ENCODE measurements at regions not wholly inside any gene's neighbourhood (a gene's known extent, or its start where the extent isn't known, plus 50 kb on each side); places are given as distances from the start of the nearest gene placed in this dataset.
A peak's percentile ranks its signal among the peaks of the same experiment; 100 is the strongest.
"Not testable (repeated sequence)": the region's sequence is repeated elsewhere in the genome, so short reads cannot be mapped to it uniquely, and the experiment has no call there.

DNA sequence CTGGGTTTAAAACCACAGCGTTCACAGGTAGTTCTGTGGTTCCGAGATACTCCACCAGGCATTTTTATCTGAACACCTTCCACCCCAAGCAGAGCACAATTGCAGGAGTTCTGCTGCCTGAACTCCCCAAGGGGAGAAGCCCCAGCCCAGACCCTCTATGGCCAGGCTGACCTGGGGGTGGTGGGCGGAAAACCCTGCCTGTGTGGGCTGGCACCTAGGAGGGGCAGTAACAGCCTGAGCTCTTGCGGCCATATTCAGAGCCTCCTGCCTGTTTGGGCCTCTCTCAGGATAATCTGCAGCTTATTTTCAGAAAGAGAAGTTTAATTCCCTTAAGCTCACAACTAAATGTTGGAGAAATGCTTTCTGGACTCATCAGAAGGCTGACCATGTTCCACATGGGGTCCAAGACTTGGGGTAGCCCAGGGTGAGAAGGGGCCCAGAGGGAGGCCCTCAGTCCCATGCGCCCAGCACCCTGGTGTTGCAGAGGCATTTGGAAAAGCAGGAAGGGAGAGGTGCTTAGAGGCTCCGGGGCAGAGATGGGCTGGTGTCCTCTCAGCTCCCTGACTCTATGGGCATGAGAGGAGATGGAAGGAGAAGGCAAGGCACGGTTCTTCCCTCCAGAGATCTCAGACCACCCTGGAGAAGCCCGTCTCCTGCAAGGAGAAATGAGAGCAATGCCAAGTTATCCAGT, 195.6 kb upstream of the TPM1 start:
- DNase-seq, result no peak

GRCh38 chr15:62847900-62848489, 194.6 kb upstream of the TPM1 start:
- DNase-seq, result peak; percentile 89

DNA sequence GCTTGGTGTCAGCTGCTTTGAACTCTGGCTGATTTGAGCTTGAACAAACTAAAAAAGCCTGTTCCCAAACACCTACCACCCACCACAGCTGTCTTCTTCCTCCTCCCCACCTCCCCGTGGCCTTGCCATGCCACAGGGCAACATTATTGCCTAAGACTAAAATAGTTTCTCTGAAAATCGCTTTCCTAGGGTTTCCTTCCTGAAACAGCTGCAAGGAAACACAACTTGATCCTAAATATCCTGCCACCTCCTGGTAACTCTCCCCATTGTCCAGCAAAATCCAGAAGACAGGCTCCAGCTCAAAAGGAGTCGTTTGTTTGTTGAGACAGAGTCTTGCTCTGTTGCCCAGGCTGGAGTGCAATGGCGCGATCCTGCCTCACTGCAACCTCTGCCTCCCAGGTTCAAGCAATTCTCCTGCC, 193.9 kb upstream of the TPM1 start:
- DNase-seq, result peak; percentile 88

DNA sequence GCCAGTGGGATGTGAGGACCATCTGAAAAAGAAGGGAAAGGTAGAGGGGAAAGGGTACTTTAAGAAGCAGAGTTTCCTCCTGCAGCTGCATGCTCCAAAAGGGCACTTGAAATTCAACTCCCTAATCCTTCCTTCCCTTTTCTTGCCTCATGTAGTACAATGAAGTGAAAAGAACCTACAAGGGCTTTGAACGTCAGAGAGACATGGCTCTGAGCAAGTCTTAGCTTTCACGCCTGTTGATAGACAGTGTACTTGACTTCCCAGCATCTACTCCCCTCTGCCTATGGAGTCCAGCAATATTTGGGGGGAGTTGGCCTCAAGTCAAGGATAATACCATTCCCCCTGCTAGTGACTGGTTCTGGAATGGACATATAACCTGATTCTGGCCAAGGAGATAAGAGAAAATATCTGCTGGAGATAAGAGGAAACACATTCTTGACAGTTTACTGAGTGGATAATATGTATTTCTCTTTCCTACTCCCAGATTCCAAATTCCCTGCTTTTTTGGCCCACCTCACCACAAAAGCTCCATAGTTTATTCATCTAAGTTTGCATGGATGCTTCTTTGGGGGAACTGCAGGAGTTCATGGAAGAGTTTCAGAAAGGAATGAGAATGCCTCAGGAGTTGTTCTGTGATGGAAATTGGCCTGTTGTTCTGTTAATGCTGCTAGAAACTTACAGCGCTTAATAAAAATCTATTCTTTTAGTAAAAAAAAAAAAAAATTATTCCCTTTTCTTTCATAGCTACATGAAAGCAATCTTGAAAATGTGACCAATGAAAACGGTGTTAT, 193.0 kb upstream of the TPM1 start:
- peak; percentile 5 for DNase-seq

GRCh38 chr15:62850318-62850717, 192.2 kb upstream of the TPM1 start:
- DNase-seq, result peak; percentile 12

DNA sequence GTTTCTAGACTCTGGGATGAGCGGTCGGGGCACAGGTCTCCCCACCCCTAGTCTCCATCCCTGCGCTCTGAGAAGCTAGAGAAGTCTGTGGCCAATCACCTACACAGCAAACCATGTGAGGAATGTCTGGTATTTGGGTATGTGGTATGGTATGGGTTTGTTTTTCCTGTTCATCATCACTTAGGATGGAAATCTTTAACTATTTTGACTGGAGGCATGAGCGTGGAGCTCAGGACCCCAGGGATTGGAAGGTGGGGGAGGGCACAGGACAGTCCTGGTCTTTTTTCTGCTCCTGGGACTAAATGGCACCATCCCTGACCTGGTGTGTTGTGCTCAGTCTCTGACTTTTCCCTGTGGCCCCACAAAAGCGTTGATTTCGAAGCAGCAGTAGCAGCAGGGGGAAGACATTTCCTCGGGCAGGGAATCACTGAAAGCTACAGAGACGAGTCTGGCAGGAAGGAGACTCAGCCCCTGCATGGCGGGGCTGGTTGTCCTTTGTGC, 191.7 kb upstream of the TPM1 start:
- peak; percentile 75 for DNase-seq

- no peak for DNase-seq
These were observed 189.3 kb upstream of the TPM1 start for GRCh38 chr15:62853114-62853840.

DNA sequence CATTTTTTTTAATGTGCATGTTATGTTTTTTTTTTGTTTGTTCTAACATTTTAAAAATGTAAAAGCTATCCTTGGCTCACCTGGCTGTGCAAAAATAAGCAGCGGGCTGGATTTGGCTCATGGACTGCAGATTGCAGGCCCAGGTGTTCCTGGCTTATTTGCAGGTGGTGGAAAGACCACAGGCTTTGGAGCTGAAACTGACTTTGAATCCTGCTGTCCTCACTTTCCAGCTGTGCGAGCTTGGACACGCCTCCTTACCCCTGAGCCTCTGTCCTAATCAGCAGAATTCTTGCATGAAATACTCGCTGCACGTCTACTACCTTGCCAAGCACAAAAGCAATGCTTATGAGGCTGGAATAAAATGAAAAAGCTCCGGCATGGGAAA, 188.7 kb upstream of the TPM1 start:
- DNase-seq, result no peak

DNA sequence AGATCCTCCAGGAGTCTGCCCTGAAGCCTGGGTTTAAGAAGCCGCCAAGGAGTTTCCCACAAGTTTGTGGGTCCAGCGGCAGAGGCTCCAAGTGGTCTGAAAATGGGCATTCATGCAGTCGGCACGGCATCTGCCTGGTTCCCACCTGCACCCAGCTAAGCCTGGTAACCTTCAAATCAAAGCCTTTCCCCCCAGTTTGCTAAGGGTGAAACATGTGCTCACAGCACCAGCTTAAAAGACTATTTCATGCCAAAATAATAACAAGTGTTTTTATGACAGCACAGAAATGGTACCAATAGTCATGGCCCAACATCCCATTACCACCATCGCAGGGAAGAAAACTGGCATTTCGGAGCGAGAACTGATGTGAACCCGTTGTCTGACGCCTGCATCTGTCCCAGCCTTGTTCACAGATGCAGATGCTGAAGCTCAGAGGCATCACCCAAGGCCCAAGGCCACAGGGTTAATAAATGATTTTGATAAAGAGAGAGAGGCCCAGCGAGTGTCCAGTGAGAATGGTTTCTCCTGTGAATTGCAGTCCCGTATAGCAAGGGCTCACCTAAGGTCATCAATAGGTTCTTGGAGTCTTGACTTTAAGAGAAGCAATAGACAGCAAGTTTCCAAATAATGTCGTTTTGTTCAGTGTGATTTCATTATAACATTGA, 188.0 kb upstream of the TPM1 start:
- no peak for DNase-seq

- no peak for DNase-seq
These were observed 187.5 kb upstream of the TPM1 start for GRCh38 chr15:62855085-62855476.

DNA sequence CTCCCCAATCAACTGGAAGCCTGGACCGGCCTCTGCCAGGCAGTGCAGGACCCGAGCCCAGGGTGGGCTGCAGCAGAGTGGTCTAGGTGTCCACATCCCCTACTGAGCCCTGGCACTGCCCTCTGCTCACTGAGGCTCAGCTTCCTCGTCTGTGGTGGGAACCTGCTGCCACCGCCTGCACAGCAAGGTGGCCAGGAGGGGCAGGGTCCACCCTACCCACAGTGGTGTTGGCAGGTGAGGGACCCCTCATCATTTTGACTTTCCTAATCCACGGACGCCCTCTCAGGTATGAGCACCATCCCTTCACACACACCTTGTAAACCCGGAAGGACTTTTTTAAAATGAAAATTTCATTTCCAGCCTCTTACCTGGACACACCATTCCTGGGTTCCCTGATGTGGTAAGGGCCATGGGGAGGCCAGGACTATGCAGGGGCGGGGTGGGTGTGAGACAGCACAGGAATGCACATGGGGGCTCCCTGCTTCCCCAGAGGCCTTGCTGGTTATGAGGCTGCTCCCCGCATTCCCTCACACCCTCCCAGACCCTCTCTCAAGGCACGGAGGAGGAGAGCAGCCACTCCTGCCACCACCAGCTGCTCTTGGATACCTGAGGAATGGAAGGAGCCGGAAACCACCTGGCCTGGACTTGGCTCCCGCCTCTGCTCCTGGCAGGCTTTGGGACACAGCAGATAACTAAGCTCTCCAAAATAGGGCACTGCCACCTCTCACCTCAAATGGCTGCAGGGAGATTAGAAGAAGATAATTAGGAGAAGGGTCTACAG, 185.9 kb upstream of the TPM1 start:
- no peak for DNase-seq

DNA sequence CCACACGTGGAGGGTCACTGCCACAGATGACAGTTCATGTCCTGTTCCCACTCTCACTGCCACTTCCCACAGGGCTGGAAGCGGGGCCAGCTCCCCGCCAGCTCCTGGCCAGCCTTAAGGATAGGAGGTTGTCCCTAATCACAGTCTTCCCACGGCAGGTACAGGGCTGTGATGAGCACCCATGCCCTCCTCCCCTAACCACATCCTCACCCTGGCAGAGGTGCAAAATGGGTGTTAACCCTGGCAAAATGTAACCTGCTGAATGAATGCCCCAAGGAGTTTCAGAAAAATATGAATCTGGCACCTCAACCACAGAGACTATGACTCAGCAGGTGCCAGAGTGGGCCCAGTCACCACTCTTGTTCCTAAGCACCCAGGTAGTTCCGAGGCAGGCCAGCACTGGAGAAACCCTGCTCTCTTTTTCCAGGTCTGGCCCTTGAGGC, 185.1 kb upstream of the TPM1 start:
- no peak for DNase-seq

DNA sequence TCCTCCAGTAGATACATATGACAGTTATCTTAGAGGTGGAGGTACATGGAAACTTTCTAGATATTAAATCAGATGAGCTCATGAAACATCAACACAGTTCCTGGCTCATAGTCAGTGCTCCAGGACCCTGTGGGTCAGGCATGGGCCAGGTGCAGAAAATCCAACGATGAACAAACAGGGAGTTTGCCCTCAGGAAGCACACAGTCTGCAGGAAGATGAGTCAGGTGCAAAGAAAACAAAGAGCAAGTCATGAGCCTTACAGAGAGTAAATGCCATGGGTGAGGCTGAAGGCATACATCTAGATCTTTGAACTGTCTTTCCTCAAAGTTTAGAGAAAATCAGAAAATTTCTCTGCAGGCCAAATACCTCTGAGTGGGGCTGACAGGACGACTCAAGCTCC, 184.2 kb upstream of the TPM1 start:
- DNase-seq, result peak; percentile 64

DNA sequence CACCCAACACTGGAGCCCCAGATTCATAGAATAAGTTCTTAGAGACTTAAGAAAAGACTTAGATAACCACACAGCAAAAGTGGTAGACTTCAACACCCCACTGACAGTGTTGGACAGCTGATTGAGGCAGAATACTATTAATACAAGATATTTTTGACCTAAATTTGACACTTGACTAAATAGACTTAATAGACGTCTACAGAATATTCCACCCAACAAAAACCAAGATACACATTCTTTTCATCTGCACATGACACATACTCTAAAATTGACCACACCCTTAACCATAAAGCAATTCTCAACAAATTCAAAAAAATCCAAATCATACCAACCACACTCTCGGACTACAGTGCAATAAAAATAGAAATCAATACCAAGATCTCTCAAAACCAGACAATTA, 179.8 kb upstream of the TPM1 start:
- DNase-seq, result no peak

GRCh38 chr15:62866366-62866765, 176.2 kb upstream of the TPM1 start:
- DNase-seq, result no peak

DNA sequence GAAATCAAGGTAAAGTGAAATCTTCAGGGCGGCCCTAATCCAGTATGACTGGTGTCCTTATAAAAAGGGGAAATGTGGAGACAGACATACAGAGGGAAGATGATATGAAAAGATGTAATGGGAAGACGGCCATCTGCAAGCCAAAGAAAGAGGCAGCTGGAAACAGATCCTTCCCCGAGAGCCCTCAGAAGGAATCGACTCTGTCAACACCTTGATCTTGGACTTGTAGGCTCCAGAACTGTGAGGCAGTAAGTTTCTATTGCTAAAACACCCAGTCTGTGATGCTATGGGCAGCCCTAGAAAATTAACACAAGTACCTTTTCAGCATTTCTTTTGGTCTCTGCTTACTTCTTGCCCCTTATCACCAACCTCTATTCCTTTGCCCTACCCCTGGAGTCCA, 174.7 kb upstream of the TPM1 start:
- no peak for DNase-seq

DNA sequence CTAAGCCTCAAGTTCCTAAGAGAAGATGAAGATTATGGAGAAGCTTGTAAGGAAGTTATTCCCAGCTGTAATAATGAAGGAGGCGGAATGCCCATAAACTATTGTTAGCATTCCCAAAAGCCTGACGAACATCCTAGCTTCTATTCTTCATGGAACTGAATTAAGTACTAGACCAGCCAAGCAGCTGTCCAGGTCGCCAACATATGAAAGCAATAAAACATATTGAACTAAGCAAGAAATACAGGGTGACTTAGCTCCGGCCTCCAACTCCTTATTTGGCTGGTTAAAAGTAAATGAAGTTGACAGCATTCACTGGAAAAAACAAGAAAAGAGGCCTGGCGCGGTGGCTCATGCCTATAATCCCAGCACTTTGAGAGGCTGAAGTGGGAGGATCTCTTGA, 174.0 kb upstream of the TPM1 start:
- no peak for DNase-seq

DNA sequence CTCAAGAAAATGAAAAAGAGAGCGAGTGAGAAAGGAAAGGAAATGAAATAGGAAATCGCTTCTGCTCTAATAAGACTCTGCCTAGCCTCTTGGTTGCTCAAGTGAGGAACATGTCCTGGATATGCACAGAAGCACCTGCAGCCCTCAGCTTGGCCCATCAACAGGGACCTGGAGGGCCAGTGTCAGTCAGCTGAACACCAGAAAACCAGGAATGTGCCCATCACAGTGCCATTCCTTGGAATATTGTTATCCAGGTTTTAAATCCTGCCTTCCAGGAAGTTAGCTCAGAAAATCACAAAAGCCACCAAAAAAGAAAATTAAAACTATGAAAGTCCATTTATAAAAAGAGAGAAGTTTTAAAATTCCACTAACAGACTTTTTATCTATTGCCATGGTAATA, 173.4 kb upstream of the TPM1 start:
- no peak for DNase-seq

GRCh38 chr15:62870216-62870615, 172.3 kb upstream of the TPM1 start:
- no peak for DNase-seq

DNA sequence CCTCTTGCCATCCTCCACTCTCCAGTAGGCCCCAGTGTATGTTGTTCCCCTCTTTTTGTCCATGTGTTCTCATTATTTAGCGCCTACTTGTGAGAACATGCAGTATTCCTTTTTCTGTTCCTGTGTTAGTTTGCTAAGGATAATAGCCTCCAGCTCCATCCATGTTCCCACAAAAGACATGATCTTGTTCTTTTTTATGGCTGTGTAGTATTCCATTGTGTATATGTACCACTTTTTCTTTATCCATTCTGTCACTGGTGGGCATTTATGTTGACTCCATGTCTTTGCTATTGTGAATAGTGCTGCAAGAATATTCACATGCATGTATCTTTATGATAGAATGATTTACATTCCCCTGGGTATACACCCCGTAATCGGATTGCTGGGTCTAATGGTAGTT, 171.8 kb upstream of the TPM1 start:
- not testable (repeated sequence) for DNase-seq

GRCh38 chr15:62873203-62873602, 169.3 kb upstream of the TPM1 start:
- DNase-seq, result no peak

DNA sequence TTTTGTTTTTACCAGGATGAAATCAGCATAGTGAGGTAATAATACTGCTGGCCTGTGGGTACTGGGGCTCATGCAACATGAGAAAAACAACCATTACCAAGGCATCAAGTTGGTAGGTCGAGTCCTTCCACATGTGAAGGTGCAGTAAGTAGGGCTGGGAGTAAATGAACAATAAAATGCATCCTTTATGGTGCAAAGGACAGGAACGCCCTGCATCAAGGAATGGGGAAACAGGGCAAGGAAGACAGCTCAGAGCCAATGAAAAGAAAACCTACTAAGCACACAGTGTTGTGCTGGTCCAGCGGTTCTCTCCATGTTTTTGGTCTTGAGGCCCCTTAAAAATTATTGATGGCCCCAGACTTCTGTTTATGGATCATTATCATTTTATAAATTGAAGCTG, 168.5 kb upstream of the TPM1 start:
- DNase-seq, result no peak
